HG02763 (cell line): ENCODE measurements at regions not wholly inside any gene's neighbourhood (a gene's known extent, or its start where the extent isn't known, plus 50 kb on each side); places are given as distances from the start of the nearest gene placed in this dataset.
"Not testable (repeated sequence)": the region's sequence is repeated elsewhere in the genome, so short reads cannot be mapped to it uniquely, and the experiment has no call there.

Source experiments
- ATAC-seq: cut with Tn5 transposase; IDR thresholded peaks from one replicate; pipeline ENCODE4 v1.9.1; 2021; ENCODE audit warnings: mild to moderate bottlenecking, moderate library complexity; ENCODE audit not compliant: unreplicated experiment

DNA sequence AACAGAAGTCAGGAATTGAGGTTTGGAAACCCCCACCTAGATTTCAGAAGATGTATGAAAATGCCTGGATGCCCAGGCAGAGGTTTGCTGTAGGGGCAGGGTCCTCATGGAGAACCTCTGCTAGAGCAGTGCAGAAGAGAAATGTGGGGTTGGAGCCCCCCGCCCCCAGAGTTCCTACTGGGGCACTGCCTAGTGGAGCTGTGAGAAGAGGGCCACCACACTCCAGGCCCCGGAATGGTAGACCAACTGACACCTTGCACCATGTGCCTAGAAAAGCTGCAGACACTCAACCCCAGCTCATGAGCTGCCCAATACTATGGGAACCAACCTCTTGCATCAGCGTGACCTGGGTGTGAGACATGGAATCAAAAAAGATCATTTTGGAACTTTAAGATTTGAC is 967.0 kb upstream of the NRXN1 start:
- ATAC-seq, result no peak

DNA sequence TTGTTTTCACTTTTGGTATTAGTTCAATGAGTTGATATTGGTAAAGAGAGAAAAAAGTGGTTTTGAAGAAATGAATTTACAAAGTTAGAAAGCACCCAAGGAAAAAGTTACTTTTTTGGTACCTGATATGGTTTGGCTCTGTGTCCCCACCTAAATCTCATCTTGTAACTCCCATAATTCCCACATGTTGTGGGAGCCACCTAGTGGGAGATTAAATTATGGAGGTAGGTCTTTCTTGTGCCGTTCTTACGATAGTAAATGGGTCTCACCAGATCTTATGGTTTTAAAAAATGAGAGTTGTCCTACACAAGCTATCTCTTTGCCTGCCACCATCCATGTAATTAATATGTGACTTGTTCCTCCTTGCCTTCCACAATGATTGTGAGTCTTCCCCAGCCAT is 965.6 kb upstream of the NRXN1 start:
- ATAC-seq, result no peak

DNA sequence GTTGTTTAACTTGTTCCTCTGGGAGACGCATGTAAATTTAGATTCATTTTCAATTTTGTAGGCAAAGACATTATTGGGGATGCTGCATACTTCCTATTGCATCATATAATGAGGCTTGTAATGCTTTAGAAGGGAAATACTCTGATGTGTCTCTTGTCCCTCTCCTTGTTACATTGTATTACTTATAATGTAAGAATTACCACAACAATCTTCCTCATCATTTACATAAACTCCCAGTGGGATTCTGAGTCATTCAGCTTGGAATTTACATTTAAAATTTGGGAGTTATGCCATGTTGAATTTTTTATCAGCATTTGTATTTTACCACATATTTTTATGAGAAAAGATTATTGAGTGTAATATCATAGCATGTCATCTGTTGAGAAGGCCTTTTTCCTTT is 963.4 kb upstream of the NRXN1 start:
- no peak for ATAC-seq

DNA sequence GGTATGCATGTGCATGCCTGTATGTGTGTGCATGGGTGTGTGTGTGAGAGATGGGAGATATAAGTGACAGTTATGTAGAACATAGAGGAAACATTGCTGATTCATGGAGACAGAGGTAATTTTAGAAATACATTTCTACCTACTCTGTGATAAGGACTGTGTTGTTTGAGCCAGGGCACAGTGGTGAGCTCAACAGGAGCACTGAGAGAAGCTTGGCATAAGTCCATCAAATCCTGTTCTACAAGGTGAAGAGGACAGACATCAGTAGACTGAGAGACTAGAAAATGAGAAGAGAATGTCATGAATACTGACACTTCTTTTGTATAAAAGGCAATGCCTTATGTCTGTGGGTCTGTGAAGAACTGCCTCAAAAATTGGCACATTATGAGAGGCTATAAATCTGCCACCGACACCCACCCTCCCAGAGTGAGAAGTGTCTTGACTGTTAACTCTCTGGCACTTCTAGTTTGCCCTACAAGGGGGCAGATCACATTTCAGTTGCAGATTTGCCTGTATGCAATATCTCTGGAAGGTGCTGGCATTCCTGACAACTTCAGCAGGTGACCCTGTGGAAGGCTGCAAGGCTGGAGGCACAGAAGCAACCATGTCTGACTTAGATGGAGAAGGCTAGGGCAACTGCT is 962.3 kb upstream of the NRXN1 start:
- no peak for ATAC-seq

DNA sequence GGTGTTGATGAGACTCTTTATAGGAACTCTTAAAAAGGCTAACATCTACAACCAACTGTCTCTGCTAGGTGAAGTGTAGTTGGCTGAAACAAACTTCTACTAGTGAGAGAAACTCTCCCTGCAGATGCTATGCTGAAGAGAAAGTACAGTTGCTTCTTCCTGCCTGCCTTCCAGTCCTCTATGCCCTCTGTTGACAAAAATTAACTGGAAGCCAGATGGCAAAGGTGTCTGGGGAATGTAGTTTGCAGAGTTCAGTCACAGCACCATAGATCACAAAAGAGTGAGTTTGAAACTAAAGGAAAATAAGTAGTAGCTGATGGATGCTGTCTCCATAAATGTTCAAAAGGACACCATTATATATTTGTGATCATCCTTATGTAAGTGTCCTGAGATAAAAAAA is 958.8 kb upstream of the NRXN1 start:
- no peak for ATAC-seq

DNA sequence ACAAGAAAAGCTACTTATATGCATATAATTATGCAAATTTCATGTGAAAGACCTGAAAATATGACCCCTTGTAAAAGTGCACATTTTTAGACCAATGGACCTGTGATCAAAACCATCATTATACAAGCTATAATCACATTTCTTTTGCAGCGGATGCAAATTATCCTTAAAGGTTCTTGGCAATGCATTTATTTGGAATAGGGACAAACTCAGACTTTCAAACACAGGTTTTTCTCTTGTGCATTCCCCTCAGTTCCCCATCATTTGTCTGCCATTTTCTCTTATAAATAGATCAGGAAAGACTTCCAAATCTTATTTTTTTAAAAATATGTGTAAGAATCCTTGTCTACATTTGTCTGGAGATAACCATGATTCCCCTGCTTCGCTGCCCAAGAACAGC is 954.2 kb upstream of the NRXN1 start:
- ATAC-seq, result no peak

DNA sequence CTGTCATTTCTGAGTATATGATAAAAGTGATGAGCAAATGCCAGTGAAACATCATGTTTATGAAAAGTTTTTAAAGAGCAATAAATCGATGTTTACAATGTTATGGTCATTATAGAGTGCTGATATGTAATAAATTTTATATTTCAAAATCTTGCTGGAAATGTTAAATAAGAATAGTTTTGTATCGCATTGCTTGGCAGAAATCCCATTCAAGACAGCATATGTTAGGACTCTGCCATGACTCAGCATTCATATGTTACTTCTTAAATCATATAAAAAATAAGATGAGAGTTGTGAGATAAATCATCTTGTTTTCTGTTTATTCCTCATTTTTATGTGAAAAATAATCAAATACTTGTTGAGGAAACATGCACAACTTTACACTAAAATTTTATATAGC is 949.9 kb upstream of the NRXN1 start:
- no peak for ATAC-seq

DNA sequence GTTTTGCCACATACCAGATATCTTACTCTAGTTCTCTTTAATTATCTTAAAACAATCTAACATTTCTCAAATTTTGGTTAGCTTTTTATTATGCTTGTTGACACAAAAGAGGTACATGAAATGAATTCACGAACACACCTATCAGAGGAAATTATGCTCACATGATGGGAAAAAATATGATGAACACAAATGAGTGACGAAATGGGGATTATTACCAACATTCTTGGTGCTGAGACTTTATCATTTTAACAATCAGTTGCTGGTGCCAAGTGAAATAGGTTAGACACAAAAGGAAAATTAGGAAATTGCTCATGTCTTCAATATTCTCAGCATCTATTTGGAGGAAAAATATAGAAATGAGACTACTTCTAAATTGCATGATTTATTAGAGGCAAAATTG is 944.7 kb upstream of the NRXN1 start:
- no peak for ATAC-seq

DNA sequence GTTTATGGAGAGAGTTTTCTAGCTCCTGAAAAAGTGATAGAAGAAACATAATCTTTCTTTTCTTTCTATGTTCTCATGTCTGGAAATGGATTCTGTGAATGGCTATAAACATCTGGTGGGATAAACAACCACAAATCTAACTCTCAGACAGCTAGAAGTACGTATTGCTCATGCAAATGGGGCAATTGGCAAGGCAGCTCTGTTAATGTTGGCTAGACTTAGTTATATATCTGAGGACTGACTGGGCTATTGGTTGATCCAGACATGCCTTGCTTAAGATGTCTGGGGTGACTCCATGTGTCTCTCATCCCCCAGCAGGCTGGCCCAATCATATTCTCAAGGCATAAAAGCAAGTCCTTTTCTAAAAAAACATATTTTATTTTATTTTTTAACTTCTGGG is 939.2 kb upstream of the NRXN1 start:
- ATAC-seq, result no peak

DNA sequence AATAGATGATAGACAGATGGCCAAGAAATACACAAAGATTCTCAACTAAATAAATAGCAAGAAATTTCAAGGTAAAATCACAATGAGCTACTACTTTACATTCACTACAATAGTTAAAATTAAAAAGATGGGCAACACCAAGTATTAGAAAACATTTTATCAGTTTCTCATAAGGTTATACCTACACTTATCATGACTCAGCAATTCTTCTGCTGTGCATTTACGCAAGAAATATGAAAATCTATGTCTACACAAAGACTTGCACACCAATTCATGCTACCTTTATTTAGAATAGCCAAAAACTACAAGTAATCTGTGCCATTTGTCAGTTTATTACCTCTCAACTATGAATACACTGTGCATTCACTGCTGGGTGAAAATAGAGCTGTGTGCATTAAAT is 937.4 kb upstream of the NRXN1 start:
- no peak for ATAC-seq

DNA sequence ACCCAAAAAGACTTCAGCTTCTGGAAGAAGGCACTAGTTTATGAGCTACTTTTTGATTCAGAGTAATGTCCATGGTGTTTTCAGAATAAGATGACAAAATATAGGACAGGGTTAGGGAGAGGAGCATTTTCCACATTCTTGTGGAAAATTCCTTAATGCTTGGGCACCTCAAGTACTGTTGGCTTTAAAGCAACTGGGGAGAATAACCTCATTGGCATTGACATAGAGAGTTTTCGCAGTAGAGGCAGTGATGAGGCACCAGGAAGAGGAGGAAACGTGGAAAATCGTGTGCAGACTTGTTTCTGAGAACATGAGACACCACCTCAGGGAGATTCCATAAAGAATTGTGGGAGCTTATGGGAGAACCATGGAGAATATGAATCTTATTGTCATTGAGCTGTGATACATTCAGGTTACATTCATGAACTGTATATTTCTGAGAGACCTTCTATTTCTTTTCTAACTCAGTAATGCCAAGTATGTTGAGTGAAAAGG is 929.0 kb upstream of the NRXN1 start:
- ATAC-seq, result no peak

DNA sequence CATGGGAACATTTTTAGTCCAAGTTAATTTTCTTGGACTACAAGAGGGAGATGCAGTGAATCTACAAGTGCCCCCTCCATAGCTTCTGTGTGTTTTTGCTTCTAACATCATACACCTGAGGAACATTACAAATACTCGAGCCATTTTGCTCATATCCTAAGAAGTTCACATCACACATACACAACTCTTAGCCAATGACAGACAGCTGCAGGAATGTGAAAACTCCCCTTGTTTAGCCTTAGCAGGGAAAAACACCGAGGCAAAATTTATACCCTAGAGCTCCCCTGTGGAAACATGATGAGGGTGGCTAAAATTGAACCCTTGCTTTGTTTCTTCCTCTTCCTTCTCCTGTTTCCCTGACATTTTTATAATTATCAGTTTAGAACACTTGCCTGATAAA is 928.3 kb upstream of the NRXN1 start:
- no peak for ATAC-seq

DNA sequence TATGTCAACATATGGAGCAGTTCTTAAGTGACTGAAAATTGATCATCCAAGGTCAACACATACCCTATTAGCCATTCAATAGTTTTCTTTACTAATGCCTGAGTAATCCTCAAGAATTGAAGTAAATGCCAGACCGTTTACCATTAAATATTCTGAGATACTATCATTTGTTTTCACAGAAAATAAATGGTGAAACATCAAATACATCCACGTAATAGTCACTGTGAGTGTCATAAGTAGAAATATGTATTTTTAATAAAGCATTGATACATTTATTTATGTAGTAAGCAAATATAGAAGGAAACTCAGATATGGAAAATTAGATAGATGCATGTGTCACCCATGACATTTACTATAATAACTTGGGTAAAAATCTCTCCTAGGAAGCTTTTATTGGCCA is 927.8 kb upstream of the NRXN1 start:
- ATAC-seq, result no peak

DNA sequence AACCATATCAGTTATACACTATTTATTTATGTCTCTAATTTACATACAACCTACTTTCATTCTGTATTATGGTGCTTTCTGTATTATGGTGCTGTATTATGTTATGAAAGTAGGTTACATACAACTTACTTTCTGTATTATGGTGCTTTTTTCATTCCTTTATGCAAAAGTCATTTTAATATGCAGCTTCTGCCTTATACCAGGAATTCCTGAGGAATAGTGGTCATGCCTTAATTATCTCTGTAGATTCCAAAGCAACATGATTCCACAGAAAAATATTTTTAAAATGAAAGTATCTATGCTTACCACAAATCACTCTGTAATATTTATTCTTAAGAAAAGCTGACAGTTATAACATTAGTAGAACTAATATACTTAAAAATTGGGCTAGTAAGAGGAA is 922.0 kb upstream of the NRXN1 start:
- ATAC-seq, result no peak

DNA sequence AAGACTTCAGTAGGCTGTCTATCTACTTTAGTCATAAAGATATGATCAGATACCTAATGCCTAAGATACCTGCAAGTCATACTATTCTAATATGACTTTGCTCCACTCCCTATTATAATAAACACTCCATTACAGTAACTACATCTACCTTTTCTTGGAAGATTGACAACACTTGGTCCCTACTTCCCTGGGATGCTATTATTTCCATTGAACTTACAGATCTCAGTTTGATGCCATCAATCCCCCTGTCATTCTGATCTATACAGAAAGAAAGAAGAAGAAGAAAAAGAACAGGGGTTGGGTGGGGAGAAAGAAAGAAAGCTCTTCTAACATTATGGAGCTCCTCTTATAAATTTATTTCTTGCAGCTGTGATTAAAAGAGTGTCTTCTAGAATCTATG is 889.1 kb upstream of the NRXN1 start:
- ATAC-seq, result no peak

DNA sequence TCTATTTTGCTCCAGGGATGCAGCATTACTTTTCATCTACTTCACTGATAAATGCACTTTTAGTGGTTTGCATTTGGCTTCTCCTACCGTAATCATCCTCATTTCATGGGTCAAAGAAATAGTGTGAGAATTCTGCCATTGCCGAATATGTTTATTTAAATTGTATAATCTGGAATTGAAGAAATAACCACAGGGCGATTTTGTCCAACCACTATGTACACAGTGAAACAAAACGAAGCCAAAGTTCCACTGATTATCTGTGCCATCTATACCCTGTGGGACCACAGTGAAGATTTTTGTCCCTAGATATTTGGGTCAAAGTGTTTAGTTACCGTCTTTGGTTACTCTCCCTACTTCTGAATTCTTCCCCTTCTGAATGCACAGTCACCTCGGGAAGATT is 888.6 kb upstream of the NRXN1 start:
- ATAC-seq, result no peak

DNA sequence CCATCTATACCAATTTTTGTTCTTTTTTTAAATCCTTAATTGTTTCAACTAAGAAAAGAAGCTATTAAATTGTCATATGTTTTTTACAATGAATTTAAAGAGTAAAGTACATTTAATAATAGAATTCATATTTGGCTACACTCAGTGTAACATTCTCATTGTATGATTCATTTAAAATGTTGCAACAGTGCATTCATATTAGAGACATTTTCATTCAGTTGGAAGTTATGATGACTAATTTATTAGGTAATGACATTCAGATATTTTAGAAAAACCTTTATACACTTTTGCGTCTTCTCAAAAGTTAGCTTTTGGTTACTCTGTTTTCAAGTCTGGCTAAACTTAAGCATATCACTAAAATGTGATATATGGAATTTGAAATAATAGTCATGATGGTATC is 887.5 kb upstream of the NRXN1 start:
- no peak for ATAC-seq

DNA sequence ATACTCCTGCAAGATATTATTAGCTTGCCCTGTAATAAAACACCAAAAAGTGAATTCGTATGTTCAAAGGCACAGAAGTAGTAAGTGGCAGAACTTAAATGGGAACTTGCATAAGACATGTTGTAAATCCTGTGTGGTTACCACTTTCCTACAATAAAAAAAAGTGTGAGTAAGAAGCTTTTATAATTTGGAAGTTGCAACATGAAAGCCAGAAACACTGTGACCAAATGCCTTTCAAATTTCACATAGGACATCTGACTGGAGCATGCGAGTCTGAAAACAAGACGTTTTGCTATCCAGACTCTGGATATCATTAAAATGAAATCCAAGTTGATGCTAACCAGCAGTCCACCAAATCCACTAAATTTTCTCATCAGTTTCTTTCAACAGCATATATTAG is 886.2 kb upstream of the NRXN1 start:
- ATAC-seq, result no peak

DNA sequence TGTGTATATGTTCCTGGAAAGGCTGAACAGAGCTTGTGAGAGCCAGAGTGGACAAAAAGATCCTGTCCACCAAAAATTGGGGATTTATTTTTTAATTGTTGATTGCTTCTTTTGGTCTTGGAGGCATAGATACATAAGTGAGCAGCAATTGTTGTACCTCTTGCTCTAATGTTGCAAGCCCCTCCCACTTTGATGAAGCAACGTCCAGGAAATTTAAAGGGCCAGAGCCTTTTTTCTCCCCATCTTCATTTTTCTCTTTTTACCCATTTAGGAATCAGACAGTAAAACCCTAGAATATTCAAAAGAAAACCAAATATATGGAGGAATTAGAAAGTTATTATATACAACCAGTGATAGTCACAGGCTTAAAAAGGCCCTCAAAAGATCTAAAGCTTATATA is 871.8 kb upstream of the NRXN1 start:
- no peak for ATAC-seq

DNA sequence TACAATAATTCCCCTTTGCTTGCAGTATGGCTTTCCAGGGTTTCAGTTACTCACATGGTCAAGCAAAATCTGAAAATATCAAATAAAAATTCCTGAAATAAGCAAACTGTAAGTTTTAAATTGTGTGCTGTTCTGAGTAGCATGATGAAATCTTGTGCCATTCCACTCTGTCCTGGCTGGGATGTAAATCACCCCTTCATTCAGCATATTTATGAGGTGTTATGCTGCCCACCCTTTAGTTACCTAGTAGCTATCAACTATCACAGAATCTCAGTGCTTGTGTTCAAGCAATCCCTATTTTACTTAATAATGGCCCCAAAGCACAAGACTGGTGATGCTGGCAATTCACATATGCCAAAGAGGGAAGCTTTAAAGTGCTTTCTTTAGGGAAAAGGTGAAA is 867.7 kb upstream of the NRXN1 start:
- ATAC-seq, result no peak

DNA sequence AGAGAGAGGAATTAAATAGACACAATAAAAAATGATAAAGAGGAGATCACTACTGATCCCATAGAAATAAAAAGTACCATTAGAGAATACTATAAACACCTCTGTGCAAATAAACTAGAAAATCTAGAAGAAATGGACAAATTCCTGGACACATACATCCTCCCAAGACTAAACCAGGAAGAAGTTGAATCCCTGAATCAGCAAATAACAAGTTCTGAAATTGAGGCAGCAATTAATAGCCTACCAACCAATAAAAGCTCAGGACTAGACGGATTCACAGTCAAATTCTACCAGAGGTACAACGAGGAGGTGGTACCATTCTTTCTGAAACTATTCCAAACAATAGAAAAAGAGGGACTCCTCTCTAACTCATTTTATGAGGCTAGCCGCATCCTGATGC is 862.7 kb upstream of the NRXN1 start:
- ATAC-seq, result not testable (repeated sequence)

DNA sequence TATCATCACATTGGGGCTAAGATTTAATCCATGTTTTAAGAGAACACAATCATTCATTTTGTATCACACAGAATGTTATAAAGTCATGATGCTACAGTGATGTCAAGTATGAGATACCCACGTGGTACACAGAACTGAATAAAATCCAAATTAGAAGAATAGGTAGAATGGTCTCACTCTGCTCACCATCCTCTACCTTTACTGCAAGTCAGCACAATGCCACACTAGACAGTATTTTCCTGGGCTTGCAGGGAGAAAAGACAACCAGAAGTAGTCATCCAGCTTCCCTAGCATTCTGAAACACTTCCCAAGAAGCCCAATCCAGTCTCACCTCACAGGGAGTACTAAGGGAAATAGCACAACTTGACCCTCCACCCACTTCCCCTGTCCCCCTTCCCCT is 856.2 kb upstream of the NRXN1 start:
- no peak for ATAC-seq

DNA sequence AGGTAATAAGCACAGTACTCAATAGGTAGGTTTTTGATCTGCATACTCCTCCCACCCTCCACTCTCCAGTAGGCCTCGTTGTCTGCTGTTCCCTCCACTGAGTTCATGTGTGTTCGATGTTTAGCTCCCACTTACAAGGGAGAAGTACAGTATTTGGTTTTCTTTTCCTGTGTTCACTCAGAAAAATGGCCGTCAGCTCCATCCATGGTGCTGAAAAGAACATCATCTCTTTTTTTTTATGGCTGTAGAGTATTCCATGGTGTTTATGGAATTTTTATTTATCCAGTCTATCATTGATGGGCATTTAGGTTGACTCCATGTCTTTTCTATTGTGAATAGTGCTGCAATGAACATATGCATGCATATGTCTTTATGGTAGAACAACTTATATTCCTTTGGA is 849.7 kb upstream of the NRXN1 start:
- ATAC-seq, result no peak

DNA sequence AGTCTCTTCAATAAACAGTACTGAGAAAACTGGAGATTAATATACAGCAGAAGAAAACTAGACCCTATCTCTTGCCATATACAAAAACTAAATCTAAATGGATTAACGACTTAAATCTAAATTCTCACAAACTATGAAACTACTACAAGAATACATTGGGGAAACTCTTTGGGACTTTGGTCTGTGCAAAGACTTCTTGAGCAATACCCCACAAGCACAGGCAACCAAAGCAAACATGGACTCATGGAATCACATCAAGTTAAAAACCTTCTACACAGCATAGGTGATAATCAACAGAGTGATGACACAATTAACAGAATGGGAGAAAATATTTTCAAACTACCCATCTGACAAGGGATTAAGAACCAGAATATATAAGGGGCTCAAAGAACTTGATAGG is 848.2 kb upstream of the NRXN1 start:
- no peak for ATAC-seq
